PC-3 (cell line): ENCODE measurements at regions not wholly inside any gene's neighbourhood (a gene's known extent, or its start where the extent isn't known, plus 50 kb on each side); places are given as distances from the start of the nearest gene placed in this dataset.

Source experiments
- EZH2 ChIP-seq: fragments of 300-600 bp; sonication (generic); IDR thresholded peaks from one replicate; pipeline ENCODE4 v1.6.1; 2017; ENCODE audit warnings: antibody characterized with exemption, mild to moderate bottlenecking, low read length; ENCODE audit not compliant: unreplicated experiment
- TF ChIP-seq, protein P1 (sequence below): fragments of 300-600 bp; sonication (generic); conservative IDR thresholded peaks from 2 replicates; pipeline ENCODE4 v1.5.1; 2017; ENCODE audit warnings: antibody characterized with exemption, low read depth, mild to moderate bottlenecking, low read length

DNA sequence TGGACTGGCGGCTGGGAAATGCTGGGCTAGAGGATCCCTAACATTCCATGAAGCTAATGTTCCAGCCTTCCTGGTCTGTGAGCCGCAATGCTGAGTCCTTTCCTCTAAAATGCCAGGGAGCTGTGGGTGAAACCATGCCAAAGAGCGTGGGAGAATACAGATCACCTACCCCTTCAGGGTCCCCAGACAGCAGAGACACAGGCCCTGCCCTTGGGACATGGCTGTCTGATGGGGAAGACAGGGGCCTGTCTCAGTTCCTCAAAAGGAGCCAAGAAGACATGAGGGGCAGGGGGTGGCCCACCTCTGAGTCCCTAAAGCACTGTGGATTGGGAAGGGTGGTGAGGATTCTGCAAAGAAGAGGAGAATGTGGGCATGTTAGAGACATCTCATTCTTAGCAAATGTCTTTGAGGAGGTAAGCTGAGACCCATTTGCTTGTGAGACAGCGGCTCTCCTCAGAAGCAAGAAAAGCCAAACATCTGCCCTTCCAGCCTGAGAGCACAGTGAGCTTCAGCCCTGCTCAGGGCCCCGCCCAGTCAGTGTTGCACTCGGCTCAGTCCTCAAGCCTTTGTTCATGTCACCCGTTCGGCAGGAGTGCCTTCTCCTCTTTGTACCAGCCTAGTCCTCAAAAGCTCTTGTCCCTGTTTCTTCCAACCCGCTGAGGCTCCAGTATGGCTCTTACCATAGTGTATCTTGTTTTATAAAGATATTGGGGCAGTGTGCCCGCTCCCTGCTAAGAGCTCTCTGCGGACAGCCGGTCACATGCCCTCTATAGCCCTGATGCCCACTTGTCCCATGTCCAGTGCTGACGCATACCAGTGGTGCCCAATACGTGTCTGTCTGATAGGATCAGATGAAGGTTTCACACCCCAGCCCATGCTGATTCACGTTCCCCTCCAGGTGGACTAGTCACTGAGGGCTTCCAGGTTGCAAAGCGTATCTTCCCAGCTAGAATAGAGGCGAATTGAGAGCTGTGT lies 286.2 kb downstream of the CYP26B1 start:
- TF ChIP-seq, protein P1, sequence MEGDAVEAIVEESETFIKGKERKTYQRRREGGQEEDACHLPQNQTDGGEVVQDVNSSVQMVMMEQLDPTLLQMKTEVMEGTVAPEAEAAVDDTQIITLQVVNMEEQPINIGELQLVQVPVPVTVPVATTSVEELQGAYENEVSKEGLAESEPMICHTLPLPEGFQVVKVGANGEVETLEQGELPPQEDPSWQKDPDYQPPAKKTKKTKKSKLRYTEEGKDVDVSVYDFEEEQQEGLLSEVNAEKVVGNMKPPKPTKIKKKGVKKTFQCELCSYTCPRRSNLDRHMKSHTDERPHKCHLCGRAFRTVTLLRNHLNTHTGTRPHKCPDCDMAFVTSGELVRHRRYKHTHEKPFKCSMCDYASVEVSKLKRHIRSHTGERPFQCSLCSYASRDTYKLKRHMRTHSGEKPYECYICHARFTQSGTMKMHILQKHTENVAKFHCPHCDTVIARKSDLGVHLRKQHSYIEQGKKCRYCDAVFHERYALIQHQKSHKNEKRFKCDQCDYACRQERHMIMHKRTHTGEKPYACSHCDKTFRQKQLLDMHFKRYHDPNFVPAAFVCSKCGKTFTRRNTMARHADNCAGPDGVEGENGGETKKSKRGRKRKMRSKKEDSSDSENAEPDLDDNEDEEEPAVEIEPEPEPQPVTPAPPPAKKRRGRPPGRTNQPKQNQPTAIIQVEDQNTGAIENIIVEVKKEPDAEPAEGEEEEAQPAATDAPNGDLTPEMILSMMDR: no peak
- TF ChIP-seq EZH2: no peak
